ENCODE measurements at regions not wholly inside any gene's neighbourhood (a gene's known extent, or its start where the extent isn't known, plus 50 kb on each side); places are given as distances from the start of the nearest gene placed in this dataset.
A peak's percentile ranks its signal among the peaks of the same experiment; 100 is the strongest.
"Not testable (repeated sequence)": the region's sequence is repeated elsewhere in the genome, so short reads cannot be mapped to it uniquely, and the experiment has no call there.

DNA sequence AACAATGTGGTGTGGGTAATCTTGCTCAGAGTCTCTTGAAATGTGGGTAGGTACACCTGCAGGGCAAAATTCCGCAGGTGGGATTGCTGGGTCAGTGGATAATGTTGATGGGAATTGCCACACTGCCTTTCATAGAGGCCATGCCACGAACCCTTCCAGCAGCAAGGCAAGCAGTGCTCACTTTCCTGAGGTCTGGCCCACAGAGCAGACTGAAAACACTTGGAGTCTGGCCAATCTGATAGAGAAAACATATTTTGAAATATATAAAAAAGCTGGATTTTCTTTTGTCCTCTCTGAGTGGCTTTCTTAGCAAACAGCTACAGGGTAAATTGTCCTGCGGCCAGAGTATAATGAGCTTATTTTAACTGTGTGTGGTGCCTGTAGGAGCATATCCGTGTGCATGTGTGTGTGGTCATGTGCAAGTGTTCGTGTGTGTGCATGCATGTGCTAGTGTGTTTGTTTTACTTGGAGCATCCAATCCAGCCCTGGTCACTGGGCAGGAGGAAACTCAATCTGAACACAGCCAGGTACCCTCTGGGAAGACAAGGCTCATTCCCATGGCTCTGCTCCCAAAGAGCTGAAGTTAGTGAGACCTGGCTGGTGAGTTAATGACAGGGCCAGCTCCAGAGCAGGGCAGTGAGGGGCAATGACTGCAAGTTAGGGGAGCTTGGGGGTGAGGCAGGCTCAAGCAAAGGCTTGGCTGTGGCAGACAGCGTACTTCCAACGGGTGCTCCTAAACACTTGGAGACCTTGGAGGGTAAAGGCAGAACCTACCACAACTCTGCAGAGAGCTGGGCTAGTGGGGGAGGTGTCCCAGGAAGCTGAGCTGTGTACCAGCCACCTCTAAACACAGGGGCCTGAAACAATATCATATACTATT lies 91.3 kb downstream of the PLXNA1 start:
- H3K27ac ChIP-seq: no peak overlapping the region
- H3K4me3 ChIP-seq: no peak overlapping the region
- no peak overlapping the region for H2AFZ ChIP-seq (replicated peaks)
- no peaks in the 10 kb centered on the region for H3K9me3 ChIP-seq (ENCODE audit: low read depth)
- H3K27ac Mint-ChIP-seq: peak overlapping the region; percentile 86
- peak overlapping the region; percentile 27 for H3K4me3 Mint-ChIP-seq
- TF ChIP-seq EZH2phosphoT487 (IDR thresholded peaks at IDR 0.05) (no peak), EZH2 (IDR thresholded peaks at IDR 0.05) (no peak)
- TF ChIP-seq, protein P1, sequence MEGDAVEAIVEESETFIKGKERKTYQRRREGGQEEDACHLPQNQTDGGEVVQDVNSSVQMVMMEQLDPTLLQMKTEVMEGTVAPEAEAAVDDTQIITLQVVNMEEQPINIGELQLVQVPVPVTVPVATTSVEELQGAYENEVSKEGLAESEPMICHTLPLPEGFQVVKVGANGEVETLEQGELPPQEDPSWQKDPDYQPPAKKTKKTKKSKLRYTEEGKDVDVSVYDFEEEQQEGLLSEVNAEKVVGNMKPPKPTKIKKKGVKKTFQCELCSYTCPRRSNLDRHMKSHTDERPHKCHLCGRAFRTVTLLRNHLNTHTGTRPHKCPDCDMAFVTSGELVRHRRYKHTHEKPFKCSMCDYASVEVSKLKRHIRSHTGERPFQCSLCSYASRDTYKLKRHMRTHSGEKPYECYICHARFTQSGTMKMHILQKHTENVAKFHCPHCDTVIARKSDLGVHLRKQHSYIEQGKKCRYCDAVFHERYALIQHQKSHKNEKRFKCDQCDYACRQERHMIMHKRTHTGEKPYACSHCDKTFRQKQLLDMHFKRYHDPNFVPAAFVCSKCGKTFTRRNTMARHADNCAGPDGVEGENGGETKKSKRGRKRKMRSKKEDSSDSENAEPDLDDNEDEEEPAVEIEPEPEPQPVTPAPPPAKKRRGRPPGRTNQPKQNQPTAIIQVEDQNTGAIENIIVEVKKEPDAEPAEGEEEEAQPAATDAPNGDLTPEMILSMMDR (IDR thresholded peaks at IDR 0.05): no peak
- H3F3A ChIP-seq (ENCODE audit: low read depth): no peaks in the 10 kb centered on the region
- H3K4me1 Mint-ChIP-seq: peaks cover 16% of the 10 kb centered on the region
- peaks cover 2% of the 10 kb centered on the region for H3K9me3 Mint-ChIP-seq
- H4K20me1 ChIP-seq (ENCODE audit: low read depth): no peaks in the 10 kb centered on the region
- no peaks in the 10 kb centered on the region for H3K79me2 ChIP-seq (ENCODE audit: low read depth)
- DNase-seq (ENCODE audit: low spot score): no peak
- H3K36me3 Mint-ChIP-seq: no peaks in the 10 kb centered on the region
- H3K27me3 Mint-ChIP-seq (ENCODE audit: insufficient read depth, low read depth): peaks cover 16% of the 10 kb centered on the region
- no peak overlapping the region for H3K9ac ChIP-seq
- no peak overlapping the region for H3K4me2 ChIP-seq
- H3K4me1 ChIP-seq: peaks cover 6% of the 10 kb centered on the region
- H3K27me3 ChIP-seq: no peaks in the 10 kb centered on the region
- H3K36me3 ChIP-seq: no peaks in the 10 kb centered on the region

DNA sequence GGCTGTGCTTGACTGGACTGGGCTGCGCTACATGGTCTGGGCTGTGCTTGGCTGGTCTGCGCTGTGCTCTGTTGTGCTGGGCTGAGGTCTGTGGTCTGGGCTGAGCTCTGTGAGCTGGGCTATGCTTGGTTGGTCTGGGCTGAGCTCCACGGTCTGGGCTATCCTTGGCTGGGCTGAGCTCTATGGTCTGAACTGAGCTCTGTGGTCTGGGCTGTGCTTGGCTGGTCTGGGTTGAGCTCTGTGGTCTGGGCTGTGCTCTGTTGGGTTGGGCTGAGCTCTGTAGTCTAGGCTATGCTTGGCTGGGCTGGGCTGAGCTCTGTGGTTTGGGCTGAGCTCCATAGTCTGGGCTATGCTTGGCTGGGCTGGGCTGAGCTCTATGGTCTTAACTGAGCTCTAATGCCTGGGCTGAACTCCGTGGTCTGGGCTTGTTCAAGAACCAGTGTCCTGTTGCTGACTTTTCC lies 92.0 kb downstream of the PLXNA1 start:
- Histone ChIP-seq H3K4me1 (peaks cover 6% of the 10 kb centered on the region), H3K36me3 (no peaks in the 10 kb centered on the region), H3K9me3 (ENCODE audit: low read depth) (no peaks in the 10 kb centered on the region), H3F3A (ENCODE audit: low read depth) (no peaks in the 10 kb centered on the region), H3K9ac (no peak overlapping the region), H2AFZ (replicated peaks) (no peak overlapping the region), H3K79me2 (ENCODE audit: low read depth) (no peaks in the 10 kb centered on the region), H3K27ac (no peak overlapping the region), H3K4me2 (no peak overlapping the region), H3K27me3 (no peaks in the 10 kb centered on the region), H3K4me3 (no peak overlapping the region), H4K20me1 (ENCODE audit: low read depth) (no peaks in the 10 kb centered on the region)
- Mint-ChIP-seq H3K27ac (peak overlapping the region; percentile 8), H3K36me3 (no peaks in the 10 kb centered on the region), H3K27me3 (ENCODE audit: insufficient read depth, low read depth) (peaks cover 18% of the 10 kb centered on the region), H3K9me3 (peaks cover 2% of the 10 kb centered on the region), H3K4me1 (peaks cover 16% of the 10 kb centered on the region), H3K4me3 (no peak overlapping the region)
- no peak for TF ChIP-seq EZH2 (IDR thresholded peaks at IDR 0.05)
- peak; percentile 20 for DNase-seq (ENCODE audit: low spot score)

DNA sequence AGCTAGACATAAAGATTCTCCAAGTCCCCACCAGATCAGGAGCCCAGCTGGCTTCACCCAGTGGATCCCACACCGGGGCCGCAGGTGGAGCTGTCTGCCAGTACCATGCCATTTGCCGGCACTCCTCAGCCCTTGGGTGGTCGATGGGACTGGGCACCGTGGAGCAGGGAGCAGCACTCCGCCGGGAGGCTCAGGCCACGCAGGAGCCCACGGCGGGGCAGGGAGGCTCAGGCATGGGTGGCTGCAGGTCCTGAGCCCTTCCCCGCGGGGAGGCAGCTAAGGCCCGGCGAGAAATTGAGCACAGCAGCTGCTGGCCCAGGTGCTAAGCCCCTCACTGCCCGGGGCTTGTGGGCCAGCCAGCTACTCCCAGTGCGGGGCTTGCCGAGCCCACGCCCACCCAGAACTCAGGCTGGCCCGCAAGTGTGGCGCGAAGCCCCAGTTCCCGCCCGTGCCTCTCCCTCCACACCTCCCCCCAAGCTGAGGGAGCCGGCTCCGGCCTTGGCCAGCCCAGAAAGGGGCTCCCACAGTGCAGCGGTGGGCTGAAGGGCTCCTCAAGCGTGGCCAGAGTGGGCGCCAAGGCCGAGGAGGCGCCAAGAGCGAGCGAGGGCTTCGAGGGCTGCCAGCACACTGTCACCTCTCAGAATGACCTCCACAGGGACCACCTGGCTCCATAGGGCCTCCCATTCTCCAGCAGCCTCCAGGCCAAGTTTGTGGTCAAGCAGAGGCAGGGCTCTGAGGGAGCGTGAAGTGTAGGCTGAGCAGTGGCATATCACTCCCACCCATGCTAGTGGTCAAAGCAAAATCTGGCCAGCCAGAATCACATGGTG lies 93.5 kb downstream of the PLXNA1 start:
- H3K4me2 ChIP-seq; H4K20me1 ChIP-seq (ENCODE audit: low read depth); H3K4me3 ChIP-seq; H3K9ac ChIP-seq; H3K27ac Mint-ChIP-seq; H3F3A ChIP-seq (ENCODE audit: low read depth); H3K4me3 Mint-ChIP-seq; H2AFZ ChIP-seq (replicated peaks); H3K9me3 Mint-ChIP-seq; H3K36me3 Mint-ChIP-seq; H3K36me3 ChIP-seq; H3K79me2 ChIP-seq (ENCODE audit: low read depth); H3K27me3 ChIP-seq; H3K4me1 ChIP-seq; H3K9me3 ChIP-seq (ENCODE audit: low read depth); DNase-seq (ENCODE audit: low spot score); H3K27ac ChIP-seq: not testable (repeated sequence)
- peaks cover 27% of the 10 kb centered on the region for H3K27me3 Mint-ChIP-seq (ENCODE audit: insufficient read depth, low read depth)
- peaks cover 16% of the 10 kb centered on the region for H3K4me1 Mint-ChIP-seq

DNA sequence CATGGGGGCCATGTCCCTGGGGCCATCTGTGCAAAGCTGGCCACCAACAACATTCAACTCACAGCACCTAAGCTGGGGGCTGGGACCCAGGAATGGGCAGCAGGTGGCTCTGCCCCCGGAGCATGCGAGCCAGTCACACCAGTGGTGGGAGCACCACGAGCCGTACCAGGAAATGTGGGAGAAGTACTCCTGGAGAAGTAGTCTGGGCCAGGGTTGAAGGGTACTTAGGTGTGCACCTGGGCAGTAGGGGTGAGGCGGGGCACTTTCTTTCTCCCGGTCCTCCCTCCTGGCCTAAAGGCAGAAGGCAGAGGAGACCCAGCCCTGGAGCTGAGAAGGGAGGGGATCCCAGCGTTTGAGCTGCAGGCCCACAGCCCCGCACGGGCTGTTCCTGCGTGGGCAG lies 94.2 kb downstream of the PLXNA1 start:
- Histone ChIP-seq H3K36me3 (no peaks in the 10 kb centered on the region), H3K9me3 (ENCODE audit: low read depth) (no peaks in the 10 kb centered on the region), H3K4me3 (no peak overlapping the region), H3K79me2 (ENCODE audit: low read depth) (no peaks in the 10 kb centered on the region), H3K27ac (no peak overlapping the region), H3K27me3 (no peaks in the 10 kb centered on the region), H3F3A (ENCODE audit: low read depth) (no peaks in the 10 kb centered on the region), H2AFZ (replicated peaks) (no peak overlapping the region), H4K20me1 (ENCODE audit: low read depth) (no peaks in the 10 kb centered on the region), H3K4me1 (peaks cover 6% of the 10 kb centered on the region), H3K9ac (no peak overlapping the region), H3K4me2 (no peak overlapping the region)
- H3K4me3 Mint-ChIP-seq: no peak overlapping the region
- no peak for TF ChIP-seq EZH2 (IDR thresholded peaks at IDR 0.05)
- DNase-seq (ENCODE audit: low spot score): no peak
- no peaks in the 10 kb centered on the region for H3K36me3 Mint-ChIP-seq
- H3K27ac Mint-ChIP-seq: no peak overlapping the region
- H3K27me3 Mint-ChIP-seq (ENCODE audit: insufficient read depth, low read depth): peaks cover 27% of the 10 kb centered on the region
- peaks cover 2% of the 10 kb centered on the region for H3K9me3 Mint-ChIP-seq
- peaks cover 16% of the 10 kb centered on the region for H3K4me1 Mint-ChIP-seq
